K562 (cell line): ENCODE measurements at regions not wholly inside any gene's neighbourhood (a gene's known extent, or its start where the extent isn't known, plus 50 kb on each side); places are given as distances from the start of the nearest gene placed in this dataset.

ENCODE experiments used
- CEBPB ChIP-seq: fragments of 450-650 bp; IDR thresholded peaks from 2 replicates; pipeline ENCODE4 v1.6.1; 2016; ENCODE audit warnings: missing genetic modification characterization, missing compliant biosample characterization
- MEIS2 ChIP-seq: fragments of 450-650 bp; IDR thresholded peaks from 2 replicates; pipeline ENCODE4 v1.6.1; 2014; ENCODE audit warnings: mild to moderate bottlenecking; ENCODE audit not compliant: partially characterized antibody
- MXD1 ChIP-seq: fragments of 250-450 bp; sonication (Bioruptor Pico); IDR thresholded peaks from 2 replicates; pipeline ENCODE4 v1.8.0; 2021; ENCODE audit warnings: borderline replicate concordance, mild to moderate bottlenecking, moderate library complexity; ENCODE audit not compliant: poor library complexity, severe bottlenecking
- PBX2 ChIP-seq, 2 experiments: IDR thresholded peaks in 1 of 2; conservative IDR thresholded peaks in 1 of 2; 2 replicates each; pipeline ENCODE4 v1.6.1; 2016; ENCODE audit warnings: low read depth in 2 of 2, mild to moderate bottlenecking in 1 of 2, missing compliant biosample characterization in 1 of 2, missing genetic modification characterization in 1 of 2, moderate library complexity in 1 of 2
- SAFB2 ChIP-seq: fragments of 200-400 bp; formaldehyde crosslinking; IDR thresholded peaks from 2 replicates; pipeline ENCODE4 v1.6.1; 2018; ENCODE audit warnings: borderline replicate concordance, low read length, low read depth, moderate library complexity; ENCODE audit not compliant: severe bottlenecking
- SMAD3 ChIP-seq: fragments of 450-650 bp; formaldehyde crosslinking; conservative IDR thresholded peaks from 2 replicates; pipeline ENCODE4 v1.4.0; 2020; ENCODE audit warnings: mild to moderate bottlenecking
- SREBF2 ChIP-seq: sonication (generic); formaldehyde crosslinking; IDR thresholded peaks from 2 replicates; pipeline ENCODE4 v1.4.0; 2020; ENCODE audit warnings: mild to moderate bottlenecking, missing genetic modification reagents
- TRIM24 ChIP-seq, 2 experiments: fragments of 450-650 bp; IDR thresholded peaks; 2 replicates each; pipeline ENCODE4 v1.6.1; 2016
- ZNF395 ChIP-seq: fragments of 200-800 bp; sonication (Bioruptor generic); IDR thresholded peaks from 2 replicates; pipeline ENCODE4 v1.6.1; 2017; ENCODE audit warnings: missing genetic modification characterization, missing compliant biosample characterization
- ZZZ3 ChIP-seq: fragments of 450-650 bp; IDR thresholded peaks from 2 replicates; pipeline ENCODE4 v1.6.1; 2016; ENCODE audit warnings: antibody characterized with exemption, mild to moderate bottlenecking, moderate library complexity
- TF ChIP-seq, protein P1 (sequence below): fragments of 250-450 bp; sonication (Bioruptor Pico); IDR thresholded peaks from 2 replicates; pipeline ENCODE4 v1.8.0; 2022; ENCODE audit warnings: inconsistent platforms, mild to moderate bottlenecking, moderate library complexity, borderline replicate concordance
- TF ChIP-seq, protein P2 (sequence below): fragments of 450-650 bp; IDR thresholded peaks from 2 replicates; pipeline ENCODE4 v1.6.1; 2018; ENCODE audit not compliant: partially characterized antibody
- TF ChIP-seq, protein P3 (sequence below): fragments of 250-450 bp; sonication (Bioruptor Pico); IDR thresholded peaks from 2 replicates; pipeline ENCODE4 v1.5.0; 2021
- TF ChIP-seq, protein P4 (sequence below): fragments of 250-450 bp; sonication (Bioruptor Pico); IDR thresholded peaks from 2 replicates; pipeline ENCODE4 v1.4.0; 2020; ENCODE audit warnings: borderline replicate concordance

DNA sequence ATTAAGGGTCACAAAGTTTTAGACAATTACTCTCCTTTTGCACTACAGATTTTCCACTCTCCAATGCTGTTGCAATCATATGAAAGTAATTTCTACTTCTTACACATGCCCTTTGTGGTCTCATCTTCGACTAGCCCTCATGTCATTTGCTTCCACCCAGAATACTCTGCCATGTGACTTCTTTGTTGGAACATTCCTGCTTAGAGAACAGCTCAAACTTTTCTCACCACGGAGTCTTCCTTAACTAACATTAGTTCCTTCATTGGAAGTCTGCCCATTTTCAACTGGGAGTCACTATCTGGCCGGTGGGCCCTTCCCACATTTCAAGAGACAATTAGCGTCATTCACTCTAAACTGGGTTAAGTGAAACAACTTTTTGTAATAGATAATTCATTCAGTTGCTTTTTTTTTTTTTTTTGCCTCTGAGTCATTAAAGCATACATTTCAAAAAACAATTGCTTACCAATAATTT, 142.6 kb upstream of the PALMD start (continued):
- TF ChIP-seq, protein P1, sequence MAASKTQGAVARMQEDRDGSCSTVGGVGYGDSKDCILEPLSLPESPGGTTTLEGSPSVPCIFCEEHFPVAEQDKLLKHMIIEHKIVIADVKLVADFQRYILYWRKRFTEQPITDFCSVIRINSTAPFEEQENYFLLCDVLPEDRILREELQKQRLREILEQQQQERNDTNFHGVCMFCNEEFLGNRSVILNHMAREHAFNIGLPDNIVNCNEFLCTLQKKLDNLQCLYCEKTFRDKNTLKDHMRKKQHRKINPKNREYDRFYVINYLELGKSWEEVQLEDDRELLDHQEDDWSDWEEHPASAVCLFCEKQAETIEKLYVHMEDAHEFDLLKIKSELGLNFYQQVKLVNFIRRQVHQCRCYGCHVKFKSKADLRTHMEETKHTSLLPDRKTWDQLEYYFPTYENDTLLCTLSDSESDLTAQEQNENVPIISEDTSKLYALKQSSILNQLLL (CRISPR knock-in tag): no peak
- TF ChIP-seq ZNF395 (0 out of 2 replicates have a peak, but pooled peaks have one; percentile 38), ZZZ3 (no peak), SREBF2 (CRISPR knock-in tag) (no peak), CEBPB (tag) (peak; percentile 25; the same call in 1 of the 2 replicates), MXD1 (no peak), MEIS2 (peak; percentile 74), SAFB2 (no peak), SMAD3 (CRISPR knock-in tag) (no peak), PBX2 (CRISPR knock-in tag; IDR thresholded peaks at IDR 0.05; ENCODE audit: low read depth) (no peak), PBX2 (tag; conservative IDR thresholded peaks at IDR 0.05; ENCODE audit: low read depth) (peak; percentile 48), TRIM24 (IDR thresholded peaks at IDR 0.05) (peak; percentile 37 to 79; a peak in 2 of 4 replicates)
- TF ChIP-seq, protein P2, sequence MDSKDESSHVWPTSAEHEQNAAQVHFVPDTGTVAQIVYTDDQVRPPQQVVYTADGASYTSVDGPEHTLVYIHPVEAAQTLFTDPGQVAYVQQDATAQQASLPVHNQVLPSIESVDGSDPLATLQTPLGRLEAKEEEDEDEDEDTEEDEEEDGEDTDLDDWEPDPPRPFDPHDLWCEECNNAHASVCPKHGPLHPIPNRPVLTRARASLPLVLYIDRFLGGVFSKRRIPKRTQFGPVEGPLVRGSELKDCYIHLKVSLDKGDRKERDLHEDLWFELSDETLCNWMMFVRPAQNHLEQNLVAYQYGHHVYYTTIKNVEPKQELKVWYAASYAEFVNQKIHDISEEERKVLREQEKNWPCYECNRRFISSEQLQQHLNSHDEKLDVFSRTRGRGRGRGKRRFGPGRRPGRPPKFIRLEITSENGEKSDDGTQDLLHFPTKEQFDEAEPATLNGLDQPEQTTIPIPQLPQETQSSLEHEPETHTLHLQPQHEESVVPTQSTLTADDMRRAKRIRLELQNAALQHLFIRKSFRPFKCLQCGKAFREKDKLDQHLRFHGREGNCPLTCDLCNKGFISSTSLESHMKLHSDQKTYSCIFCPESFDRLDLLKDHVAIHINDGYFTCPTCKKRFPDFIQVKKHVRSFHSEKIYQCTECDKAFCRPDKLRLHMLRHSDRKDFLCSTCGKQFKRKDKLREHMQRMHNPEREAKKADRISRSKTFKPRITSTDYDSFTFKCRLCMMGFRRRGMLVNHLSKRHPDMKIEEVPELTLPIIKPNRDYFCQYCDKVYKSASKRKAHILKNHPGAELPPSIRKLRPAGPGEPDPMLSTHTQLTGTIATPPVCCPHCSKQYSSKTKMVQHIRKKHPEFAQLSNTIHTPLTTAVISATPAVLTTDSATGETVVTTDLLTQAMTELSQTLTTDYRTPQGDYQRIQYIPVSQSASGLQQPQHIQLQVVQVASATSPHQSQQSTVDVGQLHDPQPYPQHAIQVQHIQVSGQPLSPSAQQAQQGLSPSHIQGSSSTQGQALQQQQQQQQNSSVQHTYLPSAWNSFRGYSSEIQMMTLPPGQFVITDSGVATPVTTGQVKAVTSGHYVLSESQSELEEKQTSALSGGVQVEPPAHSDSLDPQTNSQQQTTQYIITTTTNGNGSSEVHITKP: peak; percentile 74
- TF ChIP-seq, protein P3, sequence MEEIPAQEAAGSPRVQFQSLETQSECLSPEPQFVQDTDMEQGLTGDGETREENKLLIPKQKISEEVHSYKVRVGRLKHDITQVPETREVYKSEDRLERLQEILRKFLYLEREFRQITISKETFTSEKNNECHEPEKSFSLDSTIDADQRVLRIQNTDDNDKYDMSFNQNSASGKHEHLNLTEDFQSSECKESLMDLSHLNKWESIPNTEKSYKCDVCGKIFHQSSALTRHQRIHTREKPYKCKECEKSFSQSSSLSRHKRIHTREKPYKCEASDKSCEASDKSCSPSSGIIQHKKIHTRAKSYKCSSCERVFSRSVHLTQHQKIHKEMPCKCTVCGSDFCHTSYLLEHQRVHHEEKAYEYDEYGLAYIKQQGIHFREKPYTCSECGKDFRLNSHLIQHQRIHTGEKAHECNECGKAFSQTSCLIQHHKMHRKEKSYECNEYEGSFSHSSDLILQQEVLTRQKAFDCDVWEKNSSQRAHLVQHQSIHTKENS (CRISPR knock-in tag): no peak
- TF ChIP-seq, protein P4, sequence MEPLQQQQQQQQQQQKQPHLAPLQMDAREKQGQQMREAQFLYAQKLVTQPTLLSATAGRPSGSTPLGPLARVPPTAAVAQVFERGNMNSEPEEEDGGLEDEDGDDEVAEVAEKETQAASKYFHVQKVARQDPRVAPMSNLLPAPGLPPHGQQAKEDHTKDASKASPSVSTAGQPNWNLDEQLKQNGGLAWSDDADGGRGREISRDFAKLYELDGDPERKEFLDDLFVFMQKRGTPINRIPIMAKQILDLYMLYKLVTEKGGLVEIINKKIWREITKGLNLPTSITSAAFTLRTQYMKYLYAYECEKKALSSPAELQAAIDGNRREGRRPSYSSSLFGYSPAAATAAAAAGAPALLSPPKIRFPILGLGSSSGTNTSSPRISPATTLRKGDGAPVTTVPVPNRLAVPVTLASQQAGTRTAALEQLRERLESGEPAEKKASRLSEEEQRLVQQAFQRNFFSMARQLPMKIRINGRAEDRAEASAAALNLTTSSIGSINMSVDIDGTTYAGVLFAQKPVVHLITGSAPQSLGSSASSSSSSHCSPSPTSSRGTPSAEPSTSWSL (CRISPR knock-in tag): no peak
